Lower leg skin (tissue), 3 donors: ENCODE measurements at regions not wholly inside any gene's neighbourhood (a gene's known extent, or its start where the extent isn't known, plus 50 kb on each side); places are given as distances from the start of the nearest gene placed in this dataset.

ENCODE experiments used
- POLR2A ChIP-seq, 2 donors: fragments of 450-650 bp; IDR thresholded peaks; one replicate each; pipeline ENCODE4 v1.6.1; 2016 to 2017; ENCODE audit warnings: antibody characterized with exemption in 2 of 2, mild to moderate bottlenecking in 1 of 2, moderate library complexity in 1 of 2
- TF ChIP-seq, protein P1 (sequence below), 3 donors: fragments of 450-650 bp; IDR thresholded peaks; one replicate each; pipeline ENCODE4 v1.5.1; 2016; ENCODE audit warnings: antibody characterized with exemption in 3 of 3, mild to moderate bottlenecking in 3 of 3, moderate library complexity in 2 of 3

DNA sequence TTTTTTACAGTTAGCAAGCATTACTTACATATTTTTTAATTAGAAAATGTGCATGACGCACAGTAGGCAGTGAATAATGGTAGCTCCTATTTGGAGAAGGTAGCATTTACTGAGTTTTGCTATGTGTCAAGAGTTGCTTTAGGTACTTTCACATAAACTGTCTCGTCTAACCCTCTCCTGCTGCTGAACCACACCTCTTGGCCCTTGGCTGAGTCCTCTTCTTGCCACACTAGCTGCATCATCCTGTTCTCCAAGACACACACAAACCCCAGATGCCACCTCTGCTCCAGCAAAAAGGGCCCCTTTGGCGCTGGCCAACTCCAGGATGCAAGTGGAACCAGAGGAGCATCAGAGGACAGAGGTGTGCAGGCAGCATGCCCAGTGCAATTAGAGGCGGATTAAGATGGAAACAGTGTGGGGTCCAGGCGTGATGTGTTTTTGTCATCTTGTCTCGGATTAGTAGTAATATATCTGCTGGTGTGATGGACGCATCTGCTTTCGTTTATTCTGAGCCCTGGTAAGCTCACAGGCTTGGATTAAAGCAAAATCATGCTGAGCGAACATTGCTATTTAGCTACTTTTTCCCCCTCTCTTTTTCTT, 367.0 kb upstream of the CADM1 start:
- TF ChIP-seq, protein P1, sequence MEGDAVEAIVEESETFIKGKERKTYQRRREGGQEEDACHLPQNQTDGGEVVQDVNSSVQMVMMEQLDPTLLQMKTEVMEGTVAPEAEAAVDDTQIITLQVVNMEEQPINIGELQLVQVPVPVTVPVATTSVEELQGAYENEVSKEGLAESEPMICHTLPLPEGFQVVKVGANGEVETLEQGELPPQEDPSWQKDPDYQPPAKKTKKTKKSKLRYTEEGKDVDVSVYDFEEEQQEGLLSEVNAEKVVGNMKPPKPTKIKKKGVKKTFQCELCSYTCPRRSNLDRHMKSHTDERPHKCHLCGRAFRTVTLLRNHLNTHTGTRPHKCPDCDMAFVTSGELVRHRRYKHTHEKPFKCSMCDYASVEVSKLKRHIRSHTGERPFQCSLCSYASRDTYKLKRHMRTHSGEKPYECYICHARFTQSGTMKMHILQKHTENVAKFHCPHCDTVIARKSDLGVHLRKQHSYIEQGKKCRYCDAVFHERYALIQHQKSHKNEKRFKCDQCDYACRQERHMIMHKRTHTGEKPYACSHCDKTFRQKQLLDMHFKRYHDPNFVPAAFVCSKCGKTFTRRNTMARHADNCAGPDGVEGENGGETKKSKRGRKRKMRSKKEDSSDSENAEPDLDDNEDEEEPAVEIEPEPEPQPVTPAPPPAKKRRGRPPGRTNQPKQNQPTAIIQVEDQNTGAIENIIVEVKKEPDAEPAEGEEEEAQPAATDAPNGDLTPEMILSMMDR (IDR thresholded peaks at IDR 0.05), result no peak
- TF ChIP-seq POLR2A (IDR thresholded peaks at IDR 0.05), result no peak
